Activated CD4-positive, alpha-beta T cell treated with anti-CD3 and anti-CD28 coated beads, Interleukin-2, amount 10 ng/mL, durations not matched to agents 24 days and 14 days (primary cell): ENCODE measurements at regions not wholly inside any gene's neighbourhood (a gene's known extent, or its start where the extent isn't known, plus 50 kb on each side); places are given as distances from the start of the nearest gene placed in this dataset.

Experiments used
- DNase-seq: peaks from one replicate; pipeline ENCODE4 v3.0.0; 2022
- H3K27ac Mint-ChIP-seq: one replicate; pipeline ENCODE4 v1.8.0; 2022; ENCODE audit warnings: mild to moderate bottlenecking, mixed read lengths
- H3K27me3 Mint-ChIP-seq: one replicate; pipeline ENCODE4 v1.8.0; 2022; ENCODE audit warnings: mixed read lengths
- H3K36me3 Mint-ChIP-seq: one replicate; pipeline ENCODE4 v1.8.0; 2022; ENCODE audit warnings: low read depth, mild to moderate bottlenecking, mixed read lengths
- H3K4me1 Mint-ChIP-seq: one replicate; pipeline ENCODE4 v1.8.0; 2021; ENCODE audit warnings: mixed read lengths
- H3K4me3 Mint-ChIP-seq: one replicate; pipeline ENCODE4 v1.8.0; 2022; ENCODE audit warnings: mild to moderate bottlenecking, moderate library complexity, mixed read lengths
- H3K9me3 Mint-ChIP-seq: one replicate; pipeline ENCODE4 v1.8.0; 2021; ENCODE audit warnings: mixed read lengths
- intact Hi-C: fragments of 100-400 bp; cut with micrococcal nuclease; formaldehyde crosslinking; loops from one replicate; pipeline ENCODE4 v1.15.1; 2023

GRCh38 chrX:40166582-40166981 is 68.8 kb upstream of the BCOR start:
- Mint-ChIP-seq H3K27me3 (peaks cover 2% of the 10 kb centered on the region), H3K36me3 (no peaks in the 10 kb centered on the region), H3K4me1 (peaks cover 35% of the 10 kb centered on the region), H3K4me3 (peak overlapping the region; percentile 79), H3K27ac (peak overlapping the region; percentile 80), H3K9me3 (no peaks in the 10 kb centered on the region)
- intact Hi-C loops, result loop anchor here (5.0 kb wide), 1 partner anchor 309 kb away; no protein-coding TSS in a partner anchor
- DNase-seq, result no peak

- intact Hi-C loops, result loop anchor here (5.0 kb wide), 1 partner anchor 309 kb away; no protein-coding TSS in a partner anchor
- peaks cover 30% of the 10 kb centered on the region for H3K4me1 Mint-ChIP-seq
- no peak for DNase-seq
- peaks cover 2% of the 10 kb centered on the region for H3K27me3 Mint-ChIP-seq
- H3K9me3 Mint-ChIP-seq, result no peaks in the 10 kb centered on the region
- H3K36me3 Mint-ChIP-seq, result no peaks in the 10 kb centered on the region
- no peak overlapping the region for H3K27ac Mint-ChIP-seq
- H3K4me3 Mint-ChIP-seq, result no peak overlapping the region
These were observed 68.1 kb upstream of the BCOR start for GRCh38 chrX:40165861-40166260.

- Mint-ChIP-seq H3K36me3 (no peaks in the 10 kb centered on the region), H3K4me3 (no peak overlapping the region), H3K4me1 (peaks cover 24% of the 10 kb centered on the region), H3K27ac (no peak overlapping the region), H3K9me3 (no peaks in the 10 kb centered on the region), H3K27me3 (peaks cover 2% of the 10 kb centered on the region)
- DNase-seq, result no peak
- intact Hi-C loops, result loop anchor here (5.0 kb wide), 1 partner anchor 308 kb away; no protein-coding TSS in a partner anchor
These were observed 67.4 kb upstream of the BCOR start for GRCh38 chrX:40165206-40165605.

- Mint-ChIP-seq H3K27ac (no peak overlapping the region), H3K9me3 (no peaks in the 10 kb centered on the region), H3K4me1 (peaks cover 23% of the 10 kb centered on the region), H3K36me3 (no peaks in the 10 kb centered on the region), H3K4me3 (no peak overlapping the region), H3K27me3 (peaks cover 2% of the 10 kb centered on the region)
- intact Hi-C loops, result loop anchor here (5.0 kb wide), 1 partner anchor 307 kb away; no protein-coding TSS in a partner anchor
- DNase-seq, result no peak
These were observed 67.0 kb upstream of the BCOR start for GRCh38 chrX:40164751-40165150.

GRCh38 chrX:40158036-40158706 is 60.4 kb upstream of the BCOR start:
- peaks cover 2% of the 10 kb centered on the region for H3K27me3 Mint-ChIP-seq
- intact Hi-C loops, result no loop called here
- peak overlapping the region; percentile 78 for H3K4me3 Mint-ChIP-seq
- H3K4me1 Mint-ChIP-seq, result peaks cover 13% of the 10 kb centered on the region
- H3K9me3 Mint-ChIP-seq, result no peaks in the 10 kb centered on the region
- no peaks in the 10 kb centered on the region for H3K36me3 Mint-ChIP-seq
- peak; percentile 81 for DNase-seq
- H3K27ac Mint-ChIP-seq, result peak overlapping the region; percentile 60

- Mint-ChIP-seq H3K36me3 (no peaks in the 10 kb centered on the region), H3K27ac (peak overlapping the region; percentile 12), H3K27me3 (peaks cover 2% of the 10 kb centered on the region), H3K4me3 (peak overlapping the region; percentile 54), H3K9me3 (no peaks in the 10 kb centered on the region), H3K4me1 (peaks cover 13% of the 10 kb centered on the region)
- intact Hi-C loops, result no loop called here
- no peak for DNase-seq
These were observed 59.7 kb upstream of the BCOR start for GRCh38 chrX:40157228-40158035.

- peaks cover 13% of the 10 kb centered on the region for H3K4me1 Mint-ChIP-seq
- DNase-seq, result no peak
- H3K9me3 Mint-ChIP-seq, result no peaks in the 10 kb centered on the region
- no peak overlapping the region for H3K27ac Mint-ChIP-seq
- intact Hi-C loops, result no loop called here
- H3K27me3 Mint-ChIP-seq, result peaks cover 2% of the 10 kb centered on the region
- H3K4me3 Mint-ChIP-seq, result peak overlapping the region; percentile 54
- no peaks in the 10 kb centered on the region for H3K36me3 Mint-ChIP-seq
These were observed 58.9 kb upstream of the BCOR start for GRCh38 chrX:40156470-40157227.

GRCh38 chrX:40155589-40156469 is 58.1 kb upstream of the BCOR start:
- Mint-ChIP-seq H3K36me3 (no peaks in the 10 kb centered on the region), H3K27me3 (peaks cover 2% of the 10 kb centered on the region), H3K4me1 (peaks cover 13% of the 10 kb centered on the region), H3K4me3 (no peak overlapping the region), H3K9me3 (no peaks in the 10 kb centered on the region), H3K27ac (no peak overlapping the region)
- intact Hi-C loops, result loop anchor here (2.0 kb wide), 2 partner anchors 13 to 59 kb away; partner anchors contain the start of gene BCOR
- DNase-seq, result no peak

GRCh38 chrX:40154853-40155588 is 57.3 kb upstream of the BCOR start:
- Mint-ChIP-seq H3K4me3 (peak overlapping the region; percentile 83), H3K36me3 (no peaks in the 10 kb centered on the region), H3K27ac (no peak overlapping the region), H3K4me1 (peaks cover 13% of the 10 kb centered on the region), H3K9me3 (no peaks in the 10 kb centered on the region), H3K27me3 (peaks cover 2% of the 10 kb centered on the region)
- peak; percentile 68 for DNase-seq
- intact Hi-C loops, result loop anchor here (2.0 kb wide), 2 partner anchors 14 to 58 kb away; partner anchors contain the start of gene BCOR

GRCh38 chrX:40154250-40154852 is 56.6 kb upstream of the BCOR start:
- H3K27ac Mint-ChIP-seq, result peak overlapping the region; percentile 60

GRCh38 chrX:40153345-40154249 is 55.8 kb upstream of the BCOR start:
- intact Hi-C loops, result loop anchor here (2.0 kb wide), 4 partner anchors 15 to 57 kb away; partner anchors contain the start of gene BCOR
- peak overlapping the region; percentile 80 for H3K27ac Mint-ChIP-seq
- H3K4me3 Mint-ChIP-seq, result peak overlapping the region; percentile 83
- peaks cover 2% of the 10 kb centered on the region for H3K27me3 Mint-ChIP-seq
- no peaks in the 10 kb centered on the region for H3K9me3 Mint-ChIP-seq
- H3K4me1 Mint-ChIP-seq, result peaks cover 12% of the 10 kb centered on the region
- peaks cover 1% of the 10 kb centered on the region for H3K36me3 Mint-ChIP-seq
- DNase-seq, result peak; percentile 87

More at GRCh38 chrX:40154250-40154852, 56.6 kb upstream of the BCOR start:
- Mint-ChIP-seq H3K4me1 (peaks cover 13% of the 10 kb centered on the region), H3K4me3 (peak overlapping the region; percentile 83), H3K36me3 (no peaks in the 10 kb centered on the region), H3K27me3 (peaks cover 2% of the 10 kb centered on the region), H3K9me3 (no peaks in the 10 kb centered on the region)
- intact Hi-C loops, result loop anchor here (2.0 kb wide), 2 partner anchors 14 to 58 kb away; partner anchors contain the start of gene BCOR
- DNase-seq, result no peak
